ENCODE measurements at regions not wholly inside any gene's neighbourhood (a gene's known extent, or its start where the extent isn't known, plus 50 kb on each side); places are given as distances from the start of the nearest gene placed in this dataset.

DNA sequence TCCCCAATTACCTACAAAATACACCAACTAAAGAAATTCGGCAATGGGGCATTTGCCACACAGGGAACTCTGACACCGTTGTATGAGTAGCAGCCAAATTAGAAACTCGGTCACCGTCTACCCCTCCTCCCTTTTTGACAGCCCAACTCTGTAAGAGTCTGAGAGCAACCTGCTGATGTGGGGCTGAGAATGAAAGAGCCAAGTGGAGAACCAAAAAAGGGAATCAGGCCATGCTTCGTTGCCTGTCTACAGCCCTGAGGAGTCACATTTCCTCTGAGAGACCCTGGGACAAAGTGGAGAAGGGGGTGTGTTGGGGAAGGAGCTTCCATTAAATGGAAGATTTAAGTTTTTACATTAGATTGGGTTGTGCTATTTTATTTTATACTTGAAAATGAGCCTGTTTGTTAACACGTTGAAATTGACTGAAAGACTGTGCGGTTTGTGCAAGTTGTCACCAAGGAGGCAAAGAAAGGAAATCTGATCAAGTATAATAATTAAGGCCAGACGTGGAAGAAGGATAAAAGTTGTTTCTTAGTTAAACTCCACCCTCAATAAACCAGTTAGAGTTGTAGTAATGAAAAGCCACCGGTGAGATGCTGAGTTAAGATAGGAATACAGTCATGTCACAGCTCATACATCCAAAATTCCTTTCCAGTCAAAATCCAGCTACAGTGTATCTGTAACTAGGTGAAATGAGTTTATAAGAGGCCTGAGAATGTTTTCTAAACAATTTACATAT lies 131.7 kb upstream of the CREB1 start:
- 88% methylated on average over 9 of the region's 9 CpGs for WGBS
- Histone ChIP-seq H3K27ac (ENCODE audit: low read depth in 1 of 2, low read length in 2 of 2) (no peak overlapping the region), H3K9me3 (ENCODE audit: control insufficient read depth in 4 of 4, low read length in 3 of 4) (no peaks in the 10 kb centered on the region), H3K4me3 (ENCODE audit: low read depth in 1 of 3, low read length in 3 of 3) (no peak overlapping the region), H3K9ac (ENCODE audit: low read depth in 1 of 2, low read length in 2 of 2) (no peak overlapping the region), H3K36me3 (ENCODE audit: control insufficient read depth in 4 of 4, insufficient read depth in 3 of 4, low read depth in 1 of 4, low read length in 3 of 4) (no peaks in the 10 kb centered on the region), H3K27me3 (ENCODE audit: control insufficient read depth in 4 of 4, insufficient read depth in 4 of 4, low read length in 3 of 4) (no peaks in the 10 kb centered on the region), H3K4me1 (ENCODE audit: control insufficient read depth in 4 of 4, insufficient read depth in 4 of 4, low read length in 3 of 4) (no peaks in the 10 kb centered on the region)
- no peak for DNase-seq (ENCODE audit: low spot score)
- TF ChIP-seq GABPA (IDR thresholded peaks at IDR 0.05 in 1 of 2, conservative IDR thresholded peaks at IDR 0.05 in 1 of 2) (no peak), JUND (IDR thresholded peaks at IDR 0.05) (no peak), TAF1 (conservative IDR thresholded peaks at IDR 0.05) (no peak), FOXA2 (IDR thresholded peaks at IDR 0.05) (no peak), SP1 (IDR thresholded peaks at IDR 0.05) (no peak), HNF4A (conservative IDR thresholded peaks at IDR 0.05) (no peak), REST (IDR thresholded peaks at IDR 0.05) (no peak), ZBTB33 (IDR thresholded peaks at IDR 0.05) (no peak), FOXA1 (IDR thresholded peaks at IDR 0.05) (no peak), RXRA (IDR thresholded peaks at IDR 0.05) (no peak), EGR1 (IDR thresholded peaks at IDR 0.05; ENCODE audit: low read depth in 2 of 2) (no peak), MAX (IDR thresholded peaks at IDR 0.05) (no peak), NR2F2 (IDR thresholded peaks at IDR 0.05) (no peak), ATF3 (IDR thresholded peaks at IDR 0.05) (no peak), RAD21 (IDR thresholded peaks at IDR 0.05) (no peak), HNF4G (IDR thresholded peaks at IDR 0.05) (no peak), YY1 (IDR thresholded peaks at IDR 0.05) (no peak)
- TF ChIP-seq, protein P1, sequence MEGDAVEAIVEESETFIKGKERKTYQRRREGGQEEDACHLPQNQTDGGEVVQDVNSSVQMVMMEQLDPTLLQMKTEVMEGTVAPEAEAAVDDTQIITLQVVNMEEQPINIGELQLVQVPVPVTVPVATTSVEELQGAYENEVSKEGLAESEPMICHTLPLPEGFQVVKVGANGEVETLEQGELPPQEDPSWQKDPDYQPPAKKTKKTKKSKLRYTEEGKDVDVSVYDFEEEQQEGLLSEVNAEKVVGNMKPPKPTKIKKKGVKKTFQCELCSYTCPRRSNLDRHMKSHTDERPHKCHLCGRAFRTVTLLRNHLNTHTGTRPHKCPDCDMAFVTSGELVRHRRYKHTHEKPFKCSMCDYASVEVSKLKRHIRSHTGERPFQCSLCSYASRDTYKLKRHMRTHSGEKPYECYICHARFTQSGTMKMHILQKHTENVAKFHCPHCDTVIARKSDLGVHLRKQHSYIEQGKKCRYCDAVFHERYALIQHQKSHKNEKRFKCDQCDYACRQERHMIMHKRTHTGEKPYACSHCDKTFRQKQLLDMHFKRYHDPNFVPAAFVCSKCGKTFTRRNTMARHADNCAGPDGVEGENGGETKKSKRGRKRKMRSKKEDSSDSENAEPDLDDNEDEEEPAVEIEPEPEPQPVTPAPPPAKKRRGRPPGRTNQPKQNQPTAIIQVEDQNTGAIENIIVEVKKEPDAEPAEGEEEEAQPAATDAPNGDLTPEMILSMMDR (IDR thresholded peaks at IDR 0.05; ENCODE audit: low read depth, low read length, missing input control): no peak

All from liver (tissue), 8 donors.